NCI-H1105 (cell line): ENCODE measurements at regions not wholly inside any gene's neighbourhood (a gene's known extent, or its start where the extent isn't known, plus 50 kb on each side); places are given as distances from the start of the nearest gene placed in this dataset.
"Not testable (repeated sequence)": the region's sequence is repeated elsewhere in the genome, so short reads cannot be mapped to it uniquely, and the experiment has no call there.

Experiments used
- DNase-seq: peaks from one replicate; lab custom pipeline; 2025; lab: John Stamatoyannopoulos, UW

DNA sequence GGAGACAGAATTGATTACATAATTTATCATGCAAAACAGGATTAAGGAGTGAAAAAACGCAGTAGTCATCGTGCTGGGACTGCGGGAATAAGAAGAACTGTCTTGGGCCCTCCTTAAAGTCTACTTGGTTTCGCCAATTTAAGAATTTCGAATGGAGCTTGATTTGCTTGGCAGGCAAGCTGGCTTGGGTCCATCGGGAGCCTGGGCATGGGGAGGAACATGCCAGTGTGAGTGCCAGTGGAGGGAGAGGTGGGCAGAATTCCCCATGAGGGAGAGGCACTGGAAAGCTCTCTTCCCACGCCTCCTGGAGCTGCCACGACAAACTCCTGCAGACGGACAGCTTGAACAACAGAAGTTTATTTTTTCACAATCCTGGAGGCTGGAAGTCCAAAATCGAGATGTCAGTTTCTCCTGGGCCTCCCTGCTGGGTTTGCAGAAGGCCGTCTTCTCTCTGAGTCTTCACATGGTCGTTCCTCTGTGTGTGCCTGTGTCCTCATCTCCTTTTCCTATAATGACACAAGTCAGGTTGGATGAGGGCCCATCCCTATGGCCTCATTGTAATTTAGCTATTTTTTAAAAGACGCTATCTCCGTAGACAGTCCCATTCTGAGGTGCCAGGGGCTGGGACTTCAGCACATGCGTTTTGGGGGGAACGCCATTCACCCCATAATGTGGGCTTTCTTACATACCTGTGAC lies 528.7 kb upstream of the DPP6 start:
- no peak for DNase-seq

DNA sequence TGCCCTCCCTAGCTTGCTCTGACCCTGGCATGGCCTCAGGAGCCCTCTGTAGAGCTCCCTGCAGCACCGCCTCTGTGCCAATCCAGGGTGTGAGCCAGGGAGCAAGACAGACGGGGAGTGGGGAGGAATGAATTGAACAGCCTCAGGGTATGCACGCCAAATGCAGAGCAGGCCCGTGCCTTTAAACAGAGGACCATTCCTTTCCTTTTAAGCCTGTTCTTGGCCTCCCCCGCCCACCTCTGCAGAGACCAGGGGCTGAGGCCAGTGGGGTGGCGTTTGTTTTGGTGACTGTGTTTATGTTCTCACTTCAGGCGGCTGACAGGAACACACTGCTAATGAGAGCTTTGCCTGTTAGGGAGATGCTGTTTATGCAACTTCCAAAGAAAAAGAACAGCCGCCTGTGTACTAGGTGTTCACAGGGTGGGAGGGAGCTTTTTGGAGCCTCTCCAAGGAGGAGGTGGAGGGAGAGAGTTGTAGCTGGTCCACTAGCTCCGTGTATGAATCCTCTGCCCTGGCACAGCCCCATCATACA lies 528.1 kb upstream of the DPP6 start:
- DNase-seq, result peak; percentile 39

- DNase-seq, result no peak
These were observed 523.1 kb upstream of the DPP6 start for GRCh38 chr7:153529100-153529499.

DNA sequence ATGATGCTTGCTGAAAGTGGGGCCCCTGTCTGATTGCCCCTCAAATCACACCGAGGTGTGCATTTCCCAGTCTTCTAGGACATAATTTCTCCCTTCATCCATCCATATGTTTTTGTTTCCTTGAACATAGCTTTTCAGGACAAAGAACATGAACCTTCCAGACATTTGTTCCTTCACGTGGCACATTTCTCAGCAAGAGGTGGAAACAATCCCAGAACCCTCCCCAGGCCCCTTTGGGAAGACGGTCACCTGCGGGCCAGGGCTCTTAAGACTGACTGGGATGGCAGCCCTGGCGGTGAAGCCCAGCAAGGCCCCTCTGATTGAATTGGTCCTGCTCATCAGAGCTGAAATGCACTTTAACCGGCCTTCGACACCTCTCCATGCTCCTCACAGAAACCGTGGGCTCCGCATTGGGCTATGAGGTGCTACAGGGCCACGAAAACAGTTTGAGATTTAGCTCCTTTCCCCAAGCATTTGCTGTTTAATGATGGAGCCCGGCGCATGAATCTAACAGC lies 522.5 kb upstream of the DPP6 start:
- DNase-seq, result no peak

DNA sequence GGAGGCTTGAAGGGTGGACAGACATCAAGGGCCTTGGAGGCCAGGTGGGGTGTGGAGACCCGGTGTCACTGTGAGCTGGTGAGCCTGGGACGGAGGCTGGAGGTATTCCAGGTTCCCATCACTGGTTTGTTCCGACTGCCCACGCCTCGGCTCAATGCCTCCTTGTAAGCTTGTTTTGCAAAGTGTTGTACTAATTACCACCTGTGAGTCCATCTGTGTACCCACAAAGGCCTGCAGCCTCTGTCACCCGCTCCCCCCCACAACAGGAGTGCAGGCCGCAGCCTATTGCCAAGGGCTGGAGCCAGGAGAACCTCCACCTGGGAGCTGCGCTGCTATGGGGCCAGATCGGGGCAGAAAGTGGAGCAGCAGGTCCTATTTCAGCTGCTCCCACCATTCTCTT lies 521.8 kb upstream of the DPP6 start:
- no peak for DNase-seq

DNA sequence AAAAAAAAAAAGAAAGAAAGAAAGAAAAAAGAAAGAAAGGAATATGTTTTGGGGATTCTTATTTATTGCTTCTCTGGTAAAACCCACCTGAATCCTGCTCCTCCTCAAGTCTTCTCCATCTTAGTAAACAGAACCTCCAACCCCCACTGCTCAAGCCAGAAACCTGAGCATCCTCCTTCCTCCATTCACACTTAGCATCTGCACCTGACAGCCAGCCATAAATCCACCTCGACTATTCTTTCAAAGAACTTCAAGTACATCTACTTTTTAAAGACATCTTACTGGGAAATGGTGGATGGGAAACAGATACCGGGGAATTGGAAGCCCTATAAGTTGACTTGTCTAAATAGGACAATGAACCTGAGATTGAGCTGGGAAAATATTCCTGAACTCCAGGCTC lies 519.9 kb upstream of the DPP6 start:
- no peak for DNase-seq

DNA sequence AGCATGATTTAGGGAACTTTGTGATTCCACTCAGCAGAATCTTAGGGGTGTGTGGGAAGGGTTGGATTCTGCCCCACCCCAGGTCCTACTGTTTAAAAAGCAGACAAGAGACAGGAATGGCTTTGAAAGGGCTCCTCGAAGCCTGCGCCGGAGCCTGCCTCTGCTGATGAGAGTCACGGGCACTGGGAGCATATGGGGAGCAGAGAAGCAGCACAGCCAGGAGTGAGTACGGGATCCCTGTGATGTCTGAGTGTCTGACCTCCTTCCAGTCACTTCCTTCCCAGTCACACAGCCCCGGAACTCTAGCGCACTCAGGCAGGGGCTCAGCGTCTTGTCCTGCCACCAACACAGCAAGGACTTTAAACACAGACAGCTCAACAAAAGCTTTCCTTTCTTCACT lies 514.9 kb upstream of the DPP6 start:
- no peak for DNase-seq

DNA sequence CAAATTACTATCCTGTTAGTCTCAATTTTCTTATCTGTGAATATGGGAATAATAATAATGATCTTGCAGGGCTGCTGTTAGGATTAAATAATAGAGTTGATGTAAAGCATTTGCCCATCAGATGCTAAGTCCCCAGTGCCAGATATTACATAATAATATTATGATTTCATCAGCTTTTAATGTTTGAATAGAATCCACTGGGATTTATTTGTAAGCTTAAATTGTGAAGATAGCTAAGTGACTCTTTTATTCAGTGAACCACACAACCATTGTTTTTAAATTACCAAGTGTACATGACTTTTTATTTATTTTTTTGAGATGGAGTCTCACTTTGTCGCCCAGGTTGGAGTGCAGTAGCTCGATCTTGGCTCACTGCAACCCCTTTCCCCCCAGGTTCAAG lies 510.3 kb upstream of the DPP6 start:
- DNase-seq, result no peak

GRCh38 chr7:153543232-153543631 lies 509.0 kb upstream of the DPP6 start:
- DNase-seq, result no peak

DNA sequence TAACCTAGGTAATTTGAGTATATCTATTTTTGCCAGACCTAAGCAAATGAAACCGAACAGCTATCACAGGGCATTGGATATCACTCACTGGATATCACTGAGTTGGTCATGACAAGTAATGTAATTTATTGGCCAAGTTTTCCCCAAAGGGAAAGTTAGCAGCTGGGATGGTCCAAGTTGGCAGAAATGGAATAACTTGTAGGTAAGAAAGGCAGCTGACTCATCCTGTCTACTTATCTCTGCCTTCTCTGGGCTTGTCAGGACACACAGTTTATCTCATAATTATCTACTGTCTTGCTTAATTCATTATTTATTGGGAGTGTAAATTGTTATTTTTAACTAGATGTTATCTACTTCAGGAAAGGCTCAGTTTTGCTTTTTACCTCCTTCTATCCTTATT lies 502.0 kb upstream of the DPP6 start:
- DNase-seq, result no peak

DNA sequence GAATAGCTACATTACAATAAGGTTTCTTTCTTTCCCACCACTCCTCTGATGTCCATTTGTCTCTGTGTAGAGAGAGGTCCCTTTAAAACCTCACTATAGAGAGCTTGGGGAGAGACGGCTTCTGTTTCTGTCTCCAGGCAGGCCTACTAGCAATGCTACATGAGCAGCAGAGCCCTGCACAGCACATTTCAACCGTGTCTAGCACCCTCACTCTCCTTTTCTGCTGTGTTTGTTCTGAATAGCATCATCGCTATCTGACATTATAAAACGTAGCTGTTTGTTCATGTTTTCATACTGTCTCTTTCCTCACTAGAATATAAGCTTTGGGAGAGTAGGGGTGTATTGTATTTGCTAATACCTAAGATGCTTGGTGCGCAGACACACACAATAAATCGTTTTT lies 487.8 kb upstream of the DPP6 start:
- no peak for DNase-seq

DNA sequence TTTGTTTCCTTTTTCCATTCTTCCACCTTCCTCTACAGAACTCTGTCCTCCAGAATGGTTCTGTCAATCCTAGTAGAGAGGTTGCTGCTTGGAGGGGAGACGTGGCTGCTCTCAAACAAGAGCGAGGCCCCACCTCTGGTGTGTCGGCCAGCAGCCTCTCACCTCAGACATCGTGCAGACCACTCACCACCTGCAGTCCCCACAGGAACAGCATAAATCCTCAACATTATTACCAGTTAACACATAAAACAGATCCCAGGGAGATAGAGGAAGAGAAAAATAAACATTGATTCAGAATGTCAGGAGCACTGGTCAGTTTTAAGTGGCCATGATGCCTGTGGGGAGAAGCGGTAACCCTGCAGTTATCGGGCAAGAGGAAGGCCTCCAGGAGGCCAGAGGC lies 485.9 kb upstream of the DPP6 start:
- DNase-seq, result no peak

- DNase-seq, result peak; percentile 38
These were observed 484.8 kb upstream of the DPP6 start for GRCh38 chr7:153567426-153567825.

DNA sequence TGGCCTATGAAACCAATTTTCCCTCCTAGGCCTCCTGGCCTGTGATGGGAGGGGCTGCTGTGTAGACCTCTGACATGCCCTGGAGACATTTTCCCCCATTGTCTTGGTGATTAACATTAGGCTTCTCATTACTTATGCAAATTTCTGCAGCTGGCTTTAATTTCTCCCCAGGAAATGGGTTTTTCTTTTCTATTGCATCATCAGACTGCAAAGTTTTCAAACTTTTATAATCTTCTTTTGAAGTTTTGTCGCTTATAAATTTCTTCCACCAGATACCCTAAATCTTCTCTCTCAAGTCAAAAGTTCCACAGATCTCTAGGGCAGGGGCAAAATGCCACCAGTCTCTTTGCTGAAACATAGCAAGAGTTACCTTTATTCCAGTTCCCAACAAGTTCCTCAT lies 482.7 kb upstream of the DPP6 start:
- DNase-seq, result not testable (repeated sequence)

DNA sequence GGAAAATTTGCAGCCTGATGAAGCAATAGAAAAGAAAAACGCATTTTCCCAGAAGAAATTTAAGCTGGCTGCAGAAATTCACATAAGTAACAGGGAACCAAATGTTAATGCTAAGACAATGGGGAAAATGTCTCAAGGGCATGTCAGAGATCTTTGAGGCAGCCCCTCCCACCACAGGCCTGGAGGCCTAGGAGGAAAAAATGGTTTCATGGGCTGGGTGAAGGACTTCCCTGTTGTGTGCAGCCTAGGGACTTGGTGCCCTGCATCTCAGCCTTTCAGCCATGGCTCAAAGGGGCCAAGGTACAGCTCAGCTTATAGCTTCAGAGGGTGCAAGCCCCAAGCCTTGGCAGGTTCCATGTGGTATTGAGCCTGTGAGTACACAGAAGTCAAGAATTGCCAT lies 476.1 kb upstream of the DPP6 start:
- DNase-seq, result no peak

- no peak for DNase-seq
These were observed 470.8 kb upstream of the DPP6 start for GRCh38 chr7:153581419-153581818.

GRCh38 chr7:153584132-153584531 lies 468.1 kb upstream of the DPP6 start:
- DNase-seq, result no peak

DNA sequence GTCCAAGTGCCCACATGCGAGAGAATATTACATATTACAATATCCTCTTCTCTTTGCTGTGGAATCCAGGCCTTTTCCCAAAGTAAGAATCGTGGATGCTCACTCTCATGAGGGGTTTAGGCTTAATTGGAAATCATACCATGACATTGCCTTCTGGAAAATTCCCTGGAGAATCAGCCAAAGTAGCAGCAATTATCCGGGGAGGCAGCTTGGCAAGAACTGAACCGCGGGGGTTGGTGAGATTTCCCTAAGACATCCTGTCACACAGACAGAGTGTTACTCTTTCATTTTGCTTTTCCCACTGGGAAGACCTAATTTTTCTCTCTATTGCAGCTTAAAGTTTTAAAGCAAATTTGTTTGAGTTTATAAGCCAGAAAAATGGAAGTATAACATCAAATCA lies 463.6 kb upstream of the DPP6 start:
- DNase-seq, result no peak

- DNase-seq, result no peak
These were observed 462.1 kb upstream of the DPP6 start for GRCh38 chr7:153590136-153590535.

DNA sequence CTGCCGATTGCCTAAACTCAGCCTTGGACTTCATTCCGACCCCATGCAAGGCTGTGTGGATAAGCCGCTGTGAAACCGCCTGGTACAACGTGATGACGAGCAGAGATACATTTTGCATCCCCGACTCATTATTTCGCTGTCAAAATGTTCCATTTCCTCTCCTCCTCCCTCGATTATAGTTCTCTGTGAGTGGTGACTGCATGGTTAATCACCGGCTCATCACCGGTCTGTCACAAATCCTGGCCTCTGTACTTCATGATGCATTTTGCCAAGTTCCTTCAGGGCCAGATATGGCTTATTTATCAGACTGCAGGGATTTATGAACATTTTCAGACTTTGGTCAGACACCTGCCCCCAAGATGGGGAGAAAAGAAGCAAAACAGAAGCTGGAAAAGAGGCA lies 461.6 kb upstream of the DPP6 start:
- no peak for DNase-seq

DNA sequence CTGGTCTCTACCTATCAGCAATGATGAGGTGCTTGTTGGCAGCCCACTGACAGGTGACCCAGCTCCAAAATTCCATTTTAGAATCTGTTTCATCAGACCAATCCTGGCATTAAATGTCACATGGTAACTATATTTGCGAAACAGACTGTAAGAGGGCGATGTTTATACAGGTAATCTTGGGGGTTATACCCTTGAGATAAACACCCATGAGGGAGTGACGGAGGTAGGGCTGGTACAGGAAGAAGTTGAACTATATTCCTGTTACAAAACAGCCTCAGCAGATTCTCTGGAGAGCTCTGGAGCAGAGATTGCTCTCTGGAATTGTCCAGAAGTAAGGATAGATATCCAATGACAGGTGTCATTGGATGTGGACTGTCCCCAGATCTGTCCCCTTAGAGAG lies 444.8 kb upstream of the DPP6 start:
- no peak for DNase-seq

GRCh38 chr7:153616711-153617325 lies 435.4 kb upstream of the DPP6 start:
- DNase-seq, result no peak

- no peak for DNase-seq
These were observed 424.9 kb upstream of the DPP6 start for GRCh38 chr7:153627323-153627722.

DNA sequence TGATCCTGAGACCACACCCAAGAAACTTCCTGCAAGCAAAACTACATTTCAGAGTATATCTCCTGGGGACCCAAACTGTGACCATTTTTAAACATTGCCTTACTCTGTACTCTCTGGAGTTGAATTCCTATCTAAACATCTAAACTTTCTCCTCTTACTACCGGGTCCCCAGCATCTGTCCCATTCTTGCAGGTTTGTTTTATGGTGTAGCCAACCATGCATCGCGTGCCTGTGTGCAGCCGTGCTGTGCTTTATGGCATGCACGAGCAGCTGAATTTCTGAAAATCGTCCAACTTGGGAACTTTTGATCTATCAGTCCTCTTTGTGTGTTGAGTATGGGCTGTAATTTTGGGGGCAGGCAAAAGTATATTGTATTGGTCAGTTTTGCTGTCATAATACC lies 423.8 kb upstream of the DPP6 start:
- no peak for DNase-seq
